Prostate gland (tissue), 2 donors: ENCODE measurements at regions not wholly inside any gene's neighbourhood (a gene's known extent, or its start where the extent isn't known, plus 50 kb on each side); places are given as distances from the start of the nearest gene placed in this dataset.
"Not testable (repeated sequence)": the region's sequence is repeated elsewhere in the genome, so short reads cannot be mapped to it uniquely, and the experiment has no call there.

Source experiments
- DNase-seq: peaks from one replicate; pipeline ENCODE4 v3.0.0-alpha.2; 2019; ENCODE audit warnings: low spot score
- H3K27ac ChIP-seq, 2 donors: fragments of 200-600 bp; sonication (generic); 2 replicates each; pipeline ENCODE4 v1.5.1; 2017 to 2019
- H3K27me3 ChIP-seq: fragments of 200-600 bp; sonication (generic); replicated peaks from 2 replicates; pipeline ENCODE4 v1.5.1; 2019; ENCODE audit not compliant: insufficient read depth
- H3K36me3 ChIP-seq, 2 donors: fragments of 200-600 bp; sonication (generic); 1 replicate in 1 of 2; 2 replicates in 1 of 2; pipeline versions ENCODE4 v1.5.1 to v1.8.1; 2017 to 2019
- H3K4me1 ChIP-seq: fragments of 200-600 bp; sonication (generic); replicated peaks from 2 replicates; pipeline ENCODE4 v1.5.1; 2019
- H3K4me3 ChIP-seq, 2 donors: fragments of 200-600 bp; sonication (generic); 2 replicates each; pipeline ENCODE4 v1.5.1; 2017 to 2019
- H3K9me3 ChIP-seq: fragments of 200-600 bp; sonication (generic); 2 replicates; pipeline ENCODE4 v1.5.1; 2017
- POLR2A ChIP-seq: fragments of 450-650 bp; IDR thresholded peaks from one replicate; pipeline ENCODE4 v1.6.1; 2016; ENCODE audit warnings: antibody characterized with exemption, mild to moderate bottlenecking
- POLR2AphosphoS5 ChIP-seq: sonication (generic); formaldehyde crosslinking; IDR thresholded peaks from one replicate; pipeline ENCODE4 v1.6.1; 2017; ENCODE audit warnings: antibody characterized with exemption
- WGBS: methylation state at CpG from one replicate; pipeline ENCODE4 v1.1.5; 2018; 5-methylcytosine and 5-hydroxymethylcytosine counted together
- intact Hi-C: fragments of 100-400 bp; cut with DNase I; formaldehyde crosslinking; loops from one replicate; pipeline ENCODE4 v1.14.2; 2022
- TF ChIP-seq, protein P1 (sequence below), 4 experiments: fragments of 200-600 bp in 2 of 4; fragments of 450-650 bp in 2 of 4; sonication (generic) in 2 of 4; IDR thresholded peaks; 1 replicate in 3 of 4; 2 replicates in 1 of 4; pipeline ENCODE4 v1.5.1; 2016 to 2019; ENCODE audit warnings: antibody characterized with exemption in 4 of 4, mild to moderate bottlenecking in 2 of 4, moderate library complexity in 2 of 4

- no peaks in the 10 kb centered on the region for H3K36me3 ChIP-seq
- no peaks in the 10 kb centered on the region for H3K9me3 ChIP-seq
- no peaks in the 10 kb centered on the region for H3K27me3 ChIP-seq
- no peak overlapping the region for H3K4me3 ChIP-seq
- TF ChIP-seq, protein P1, sequence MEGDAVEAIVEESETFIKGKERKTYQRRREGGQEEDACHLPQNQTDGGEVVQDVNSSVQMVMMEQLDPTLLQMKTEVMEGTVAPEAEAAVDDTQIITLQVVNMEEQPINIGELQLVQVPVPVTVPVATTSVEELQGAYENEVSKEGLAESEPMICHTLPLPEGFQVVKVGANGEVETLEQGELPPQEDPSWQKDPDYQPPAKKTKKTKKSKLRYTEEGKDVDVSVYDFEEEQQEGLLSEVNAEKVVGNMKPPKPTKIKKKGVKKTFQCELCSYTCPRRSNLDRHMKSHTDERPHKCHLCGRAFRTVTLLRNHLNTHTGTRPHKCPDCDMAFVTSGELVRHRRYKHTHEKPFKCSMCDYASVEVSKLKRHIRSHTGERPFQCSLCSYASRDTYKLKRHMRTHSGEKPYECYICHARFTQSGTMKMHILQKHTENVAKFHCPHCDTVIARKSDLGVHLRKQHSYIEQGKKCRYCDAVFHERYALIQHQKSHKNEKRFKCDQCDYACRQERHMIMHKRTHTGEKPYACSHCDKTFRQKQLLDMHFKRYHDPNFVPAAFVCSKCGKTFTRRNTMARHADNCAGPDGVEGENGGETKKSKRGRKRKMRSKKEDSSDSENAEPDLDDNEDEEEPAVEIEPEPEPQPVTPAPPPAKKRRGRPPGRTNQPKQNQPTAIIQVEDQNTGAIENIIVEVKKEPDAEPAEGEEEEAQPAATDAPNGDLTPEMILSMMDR (IDR thresholded peaks at IDR 0.05), result no peak
- H3K27ac ChIP-seq, result no peak overlapping the region
- intact Hi-C loops, result no loop called here
- no peaks in the 10 kb centered on the region for H3K4me1 ChIP-seq
- WGBS, result 92% methylated on average over 8 of the region's 8 CpGs
- DNase-seq, result no peak
Measured at GRCh38 chr18:14962626-14963025, 214.7 kb downstream of the ANKRD30B start.

GRCh38 chr18:14963246-14963645 is 215.3 kb downstream of the ANKRD30B start:
- TF ChIP-seq POLR2AphosphoS5 (no peak), POLR2A (no peak)
- TF ChIP-seq, protein P1 (IDR thresholded peaks at IDR 0.05), result no peak
- intact Hi-C loops, result no loop called here
- no peaks in the 10 kb centered on the region for H3K4me1 ChIP-seq
- H3K4me3 ChIP-seq, result no peak overlapping the region
- H3K27me3 ChIP-seq, result no peaks in the 10 kb centered on the region
- no peak overlapping the region for H3K27ac ChIP-seq
- 90% methylated on average over 6 of the region's 6 CpGs for WGBS
- no peaks in the 10 kb centered on the region for H3K36me3 ChIP-seq
- DNase-seq, result no peak
- no peaks in the 10 kb centered on the region for H3K9me3 ChIP-seq

DNA sequence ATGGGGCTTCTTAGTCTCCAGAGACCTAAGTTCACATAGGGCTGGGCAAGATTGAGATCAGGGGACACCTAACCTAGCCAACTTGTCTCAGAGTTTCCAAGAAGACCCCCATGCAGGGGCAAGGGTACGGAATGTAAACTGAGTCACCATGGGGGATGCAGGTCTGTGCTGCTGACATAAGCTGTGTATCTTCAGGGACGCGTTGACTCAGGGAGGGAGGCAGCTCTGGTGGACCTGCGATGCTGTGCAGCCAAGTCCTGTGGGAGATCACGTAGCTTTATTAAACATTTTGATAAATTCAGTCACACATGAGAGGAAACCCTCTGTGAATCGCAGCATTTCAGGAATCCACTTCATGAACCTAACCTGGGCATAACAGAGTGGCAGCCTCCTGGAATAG is 216.0 kb downstream of the ANKRD30B start:
- DNase-seq, result no peak
- no peaks in the 10 kb centered on the region for H3K27me3 ChIP-seq
- 95% methylated on average over 6 of the region's 6 CpGs for WGBS

GRCh38 chr18:14964406-14964805 is 216.4 kb downstream of the ANKRD30B start:
- H3K4me3 ChIP-seq, result no peak overlapping the region
- no peaks in the 10 kb centered on the region for H3K27me3 ChIP-seq
- H3K36me3 ChIP-seq, result no peaks in the 10 kb centered on the region
- no peaks in the 10 kb centered on the region for H3K4me1 ChIP-seq
- intact Hi-C loops, result no loop called here
- no peak for DNase-seq
- TF ChIP-seq, protein P1 (IDR thresholded peaks at IDR 0.05), result no peak
- no peak for TF ChIP-seq POLR2AphosphoS5
- TF ChIP-seq POLR2A, result no peak
- H3K27ac ChIP-seq, result no peak overlapping the region
- no peaks in the 10 kb centered on the region for H3K9me3 ChIP-seq

More for the DNA sequence above, 216.0 kb downstream of the ANKRD30B start:
- no peak overlapping the region for H3K27ac ChIP-seq
- TF ChIP-seq POLR2AphosphoS5, result no peak
- TF ChIP-seq, protein P1 (IDR thresholded peaks at IDR 0.05), result no peak
- TF ChIP-seq POLR2A, result no peak
- H3K4me1 ChIP-seq, result no peaks in the 10 kb centered on the region
- intact Hi-C loops, result no loop called here
- no peak overlapping the region for H3K4me3 ChIP-seq
- H3K9me3 ChIP-seq, result no peaks in the 10 kb centered on the region
- no peaks in the 10 kb centered on the region for H3K36me3 ChIP-seq

GRCh38 chr18:14964976-14965375 is 217.0 kb downstream of the ANKRD30B start:
- H3K27ac ChIP-seq, H3K4me3 ChIP-seq, H3K4me1 ChIP-seq, H3K9me3 ChIP-seq, intact Hi-C loops, DNase-seq, H3K36me3 ChIP-seq, H3K27me3 ChIP-seq: not testable (repeated sequence)
- WGBS, result 62% methylated on average over 4 of the region's 4 CpGs

GRCh38 chr18:14965553-14965952 is 217.6 kb downstream of the ANKRD30B start:
- no peaks in the 10 kb centered on the region for H3K27me3 ChIP-seq
- H3K4me3 ChIP-seq, result no peak overlapping the region
- no peaks in the 10 kb centered on the region for H3K9me3 ChIP-seq
- H3K4me1 ChIP-seq, result no peaks in the 10 kb centered on the region
- intact Hi-C loops, result no loop called here
- no peak for TF ChIP-seq POLR2A
- TF ChIP-seq POLR2AphosphoS5, result no peak
- TF ChIP-seq, protein P1 (IDR thresholded peaks at IDR 0.05), result no peak
- no peak for DNase-seq
- 83% methylated on average over 11 of the region's 11 CpGs for WGBS
- H3K36me3 ChIP-seq, result no peaks in the 10 kb centered on the region
- no peak overlapping the region for H3K27ac ChIP-seq

GRCh38 chr18:14967246-14967645 is 219.3 kb downstream of the ANKRD30B start:
- H3K4me3 ChIP-seq, DNase-seq, H3K27me3 ChIP-seq, intact Hi-C loops, H3K9me3 ChIP-seq, H3K36me3 ChIP-seq, H3K4me1 ChIP-seq, H3K27ac ChIP-seq: not testable (repeated sequence)
- 96% methylated on average over 3 of the region's 3 CpGs for WGBS
